NCI-H1105 (cell line): ENCODE measurements at regions not wholly inside any gene's neighbourhood (a gene's known extent, or its start where the extent isn't known, plus 50 kb on each side); places are given as distances from the start of the nearest gene placed in this dataset.

Experiments used
- DNase-seq: peaks from one replicate; lab custom pipeline; 2025; lab: John Stamatoyannopoulos, UW

- DNase-seq, result no peak
Measured at GRCh38 chr4:57689693-57690205, 579.6 kb upstream of the IGFBP7 start.

GRCh38 chr4:57682275-57682674 is 572.1 kb upstream of the IGFBP7 start:
- no peak for DNase-seq

- no peak for DNase-seq
Measured at GRCh38 chr4:57679969-57680368, 569.8 kb upstream of the IGFBP7 start.

- DNase-seq, result no peak
Measured at GRCh38 chr4:57676394-57676793, 566.2 kb upstream of the IGFBP7 start.

- no peak for DNase-seq
Measured at GRCh38 chr4:57672846-57673433, 562.8 kb upstream of the IGFBP7 start.

GRCh38 chr4:57668621-57669020 is 558.4 kb upstream of the IGFBP7 start:
- DNase-seq, result no peak

- no peak for DNase-seq
Measured at GRCh38 chr4:57665806-57666205, 555.6 kb upstream of the IGFBP7 start.

- no peak for DNase-seq
Measured at GRCh38 chr4:57661517-57662090, 551.4 kb upstream of the IGFBP7 start.

GRCh38 chr4:57658673-57659072 is 548.5 kb upstream of the IGFBP7 start:
- no peak for DNase-seq

- DNase-seq, result no peak
Measured at GRCh38 chr4:57658188-57658587, 548.0 kb upstream of the IGFBP7 start.

- no peak for DNase-seq
Measured at GRCh38 chr4:57655342-57655741, 545.2 kb upstream of the IGFBP7 start.

- no peak for DNase-seq
Measured at GRCh38 chr4:57652779-57653178, 542.6 kb upstream of the IGFBP7 start.

GRCh38 chr4:57640391-57641100 is 530.4 kb upstream of the IGFBP7 start:
- DNase-seq, result no peak

GRCh38 chr4:57639561-57640382 is 529.6 kb upstream of the IGFBP7 start:
- no peak for DNase-seq

- DNase-seq, result no peak
Measured at GRCh38 chr4:57635910-57636309, 525.7 kb upstream of the IGFBP7 start.

- DNase-seq, result no peak
Measured at GRCh38 chr4:57633212-57633859, 523.2 kb upstream of the IGFBP7 start.

GRCh38 chr4:57632564-57632963 is 522.4 kb upstream of the IGFBP7 start:
- DNase-seq, result no peak

GRCh38 chr4:57631147-57631546 is 521.0 kb upstream of the IGFBP7 start:
- no peak for DNase-seq

GRCh38 chr4:57628004-57628403 is 517.8 kb upstream of the IGFBP7 start:
- no peak for DNase-seq

- no peak for DNase-seq
Measured at GRCh38 chr4:57614257-57614932, 504.2 kb upstream of the IGFBP7 start.

GRCh38 chr4:57612279-57612678 is 502.1 kb upstream of the IGFBP7 start:
- no peak for DNase-seq
